ENCODE measurements at regions not wholly inside any gene's neighbourhood (a gene's known extent, or its start where the extent isn't known, plus 50 kb on each side); places are given as distances from the start of the nearest gene placed in this dataset.

DNA sequence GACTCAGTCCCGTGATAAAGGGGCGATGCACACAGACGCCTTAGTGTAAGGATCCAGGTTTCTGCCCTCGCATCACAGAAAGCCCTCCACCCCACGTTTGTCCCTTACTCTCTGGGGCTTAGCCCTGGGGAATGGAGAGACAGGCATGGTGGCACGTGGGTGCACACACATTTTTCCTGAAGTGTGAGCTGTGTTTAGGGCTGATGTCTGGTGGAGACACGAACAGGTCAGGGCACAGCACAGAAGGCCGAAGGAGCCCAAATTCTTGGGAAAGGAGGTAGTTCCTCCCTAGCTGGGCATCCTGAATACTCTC lies 84.3 kb upstream of the DHRSX start (continued):
- TF ChIP-seq ZNF331 (CRISPR knock-in tag; IDR thresholded peaks at IDR 0.05; ENCODE audit: low read depth) (no peak), ETS1 (IDR thresholded peaks at IDR 0.05) (no peak), NANOG (IDR thresholded peaks at IDR 0.05; ENCODE audit: borderline replicate concordance) (no peak), EZH2phosphoT487 (IDR thresholded peaks at IDR 0.05; ENCODE audit: unreplicated experiment) (no peak), STAT1 (IDR thresholded peaks at IDR 0.05; ENCODE audit: unreplicated experiment) (no peak), POLR2AphosphoS5 (IDR thresholded peaks at IDR 0.05; ENCODE audit: low read depth) (no peak), ZNF114 (CRISPR knock-in tag; IDR thresholded peaks at IDR 0.05) (no peak)

- no peaks in the 10 kb centered on the region; the same call in 1 of the 2 replicates for H3K36me3 ChIP-seq (ENCODE audit: insufficient read depth)
- Mint-ChIP-seq H3K9me3 (peaks cover 3% of the 10 kb centered on the region; the same call in 1 of the 3 replicates), H3K36me3 (ENCODE audit: low read depth) (no peaks in the 10 kb centered on the region), H3K4me1 (peaks cover 29% of the 10 kb centered on the region), H3K4me3 (peak overlapping the region; percentile 83), H3K27ac (no peak overlapping the region), H3K27me3 (ENCODE audit: insufficient read depth, low read depth, poor library complexity) (peaks cover 38% of the 10 kb centered on the region)
- peaks cover 29% of the 10 kb centered on the region for H3K4me1 ChIP-seq (ENCODE audit: insufficient read depth)
- H3K4me2 ChIP-seq: peak overlapping the region; percentile 89
- peaks cover 9% of the 10 kb centered on the region for H3F3A ChIP-seq (replicated peaks; ENCODE audit: low read depth)
- H3K9me2 ChIP-seq (ENCODE audit: insufficient read depth): no peaks in the 10 kb centered on the region
- DNase-seq (ENCODE audit: low spot score) (peak; percentile 58), ATAC-seq (peak; percentile 32)
- peak overlapping the region; percentile 90 for H2AFZ ChIP-seq
- H4K20me1 ChIP-seq (replicated peaks; ENCODE audit: insufficient read depth): no peaks in the 10 kb centered on the region
- H3K4me3 ChIP-seq: peak overlapping the region; percentile 66
- peaks cover 50% of the 10 kb centered on the region for H3K27me3 ChIP-seq (ENCODE audit: insufficient read depth)
- no peaks in the 10 kb centered on the region for H3K79me2 ChIP-seq (replicated peaks; ENCODE audit: insufficient read depth)
- H3K27ac ChIP-seq (ENCODE audit: low read depth): no peak overlapping the region
- no peak for TF ChIP-seq CREB1 (CRISPR knock-in tag; IDR thresholded peaks at IDR 0.05; ENCODE audit: low read depth)
- TF ChIP-seq, protein P1, sequence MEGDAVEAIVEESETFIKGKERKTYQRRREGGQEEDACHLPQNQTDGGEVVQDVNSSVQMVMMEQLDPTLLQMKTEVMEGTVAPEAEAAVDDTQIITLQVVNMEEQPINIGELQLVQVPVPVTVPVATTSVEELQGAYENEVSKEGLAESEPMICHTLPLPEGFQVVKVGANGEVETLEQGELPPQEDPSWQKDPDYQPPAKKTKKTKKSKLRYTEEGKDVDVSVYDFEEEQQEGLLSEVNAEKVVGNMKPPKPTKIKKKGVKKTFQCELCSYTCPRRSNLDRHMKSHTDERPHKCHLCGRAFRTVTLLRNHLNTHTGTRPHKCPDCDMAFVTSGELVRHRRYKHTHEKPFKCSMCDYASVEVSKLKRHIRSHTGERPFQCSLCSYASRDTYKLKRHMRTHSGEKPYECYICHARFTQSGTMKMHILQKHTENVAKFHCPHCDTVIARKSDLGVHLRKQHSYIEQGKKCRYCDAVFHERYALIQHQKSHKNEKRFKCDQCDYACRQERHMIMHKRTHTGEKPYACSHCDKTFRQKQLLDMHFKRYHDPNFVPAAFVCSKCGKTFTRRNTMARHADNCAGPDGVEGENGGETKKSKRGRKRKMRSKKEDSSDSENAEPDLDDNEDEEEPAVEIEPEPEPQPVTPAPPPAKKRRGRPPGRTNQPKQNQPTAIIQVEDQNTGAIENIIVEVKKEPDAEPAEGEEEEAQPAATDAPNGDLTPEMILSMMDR (conservative IDR thresholded peaks at IDR 0.05; ENCODE audit: low read depth in 2 of 2): no peak
- TF ChIP-seq, protein P2, sequence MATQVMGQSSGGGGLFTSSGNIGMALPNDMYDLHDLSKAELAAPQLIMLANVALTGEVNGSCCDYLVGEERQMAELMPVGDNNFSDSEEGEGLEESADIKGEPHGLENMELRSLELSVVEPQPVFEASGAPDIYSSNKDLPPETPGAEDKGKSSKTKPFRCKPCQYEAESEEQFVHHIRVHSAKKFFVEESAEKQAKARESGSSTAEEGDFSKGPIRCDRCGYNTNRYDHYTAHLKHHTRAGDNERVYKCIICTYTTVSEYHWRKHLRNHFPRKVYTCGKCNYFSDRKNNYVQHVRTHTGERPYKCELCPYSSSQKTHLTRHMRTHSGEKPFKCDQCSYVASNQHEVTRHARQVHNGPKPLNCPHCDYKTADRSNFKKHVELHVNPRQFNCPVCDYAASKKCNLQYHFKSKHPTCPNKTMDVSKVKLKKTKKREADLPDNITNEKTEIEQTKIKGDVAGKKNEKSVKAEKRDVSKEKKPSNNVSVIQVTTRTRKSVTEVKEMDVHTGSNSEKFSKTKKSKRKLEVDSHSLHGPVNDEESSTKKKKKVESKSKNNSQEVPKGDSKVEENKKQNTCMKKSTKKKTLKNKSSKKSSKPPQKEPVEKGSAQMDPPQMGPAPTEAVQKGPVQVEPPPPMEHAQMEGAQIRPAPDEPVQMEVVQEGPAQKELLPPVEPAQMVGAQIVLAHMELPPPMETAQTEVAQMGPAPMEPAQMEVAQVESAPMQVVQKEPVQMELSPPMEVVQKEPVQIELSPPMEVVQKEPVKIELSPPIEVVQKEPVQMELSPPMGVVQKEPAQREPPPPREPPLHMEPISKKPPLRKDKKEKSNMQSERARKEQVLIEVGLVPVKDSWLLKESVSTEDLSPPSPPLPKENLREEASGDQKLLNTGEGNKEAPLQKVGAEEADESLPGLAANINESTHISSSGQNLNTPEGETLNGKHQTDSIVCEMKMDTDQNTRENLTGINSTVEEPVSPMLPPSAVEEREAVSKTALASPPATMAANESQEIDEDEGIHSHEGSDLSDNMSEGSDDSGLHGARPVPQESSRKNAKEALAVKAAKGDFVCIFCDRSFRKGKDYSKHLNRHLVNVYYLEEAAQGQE (IDR thresholded peaks at IDR 0.05; ENCODE audit: unreplicated experiment): no peak
- no peak for TF ChIP-seq ZNF331 (CRISPR knock-in tag; IDR thresholded peaks at IDR 0.05; ENCODE audit: low read depth)
- TF ChIP-seq NANOG (IDR thresholded peaks at IDR 0.05; ENCODE audit: borderline replicate concordance): no peak
- no peak for TF ChIP-seq ZNF462 (CRISPR knock-in tag; IDR thresholded peaks at IDR 0.05)
- TF ChIP-seq ZNF114 (CRISPR knock-in tag; IDR thresholded peaks at IDR 0.05): no peak
- no peak for TF ChIP-seq POLR2AphosphoS5 (IDR thresholded peaks at IDR 0.05; ENCODE audit: low read depth)
These were observed 83.7 kb upstream of the DHRSX start for GRCh38 chrX:2584251-2585157.
